Occipital lobe (tissue), 1 donor: ENCODE measurements at regions not wholly inside any gene's neighbourhood (a gene's known extent, or its start where the extent isn't known, plus 50 kb on each side); places are given as distances from the start of the nearest gene placed in this dataset.

ENCODE experiments used
- DNase-seq: peaks from one replicate; lab custom pipeline; 2025; lab: John Stamatoyannopoulos, UW

GRCh38 chr6:113731541-113731940 is 125.6 kb upstream of the MARCKS start:
- DNase-seq, result no peak

- DNase-seq, result peak; percentile 34
Measured at GRCh38 chr6:113732384-113732966, 124.7 kb upstream of the MARCKS start.

GRCh38 chr6:113733381-113733780 is 123.8 kb upstream of the MARCKS start:
- no peak for DNase-seq

GRCh38 chr6:113734982-113735381 is 122.2 kb upstream of the MARCKS start:
- DNase-seq, result no peak

GRCh38 chr6:113735491-113735890 is 121.7 kb upstream of the MARCKS start:
- DNase-seq, result no peak

GRCh38 chr6:113736978-113737377 is 120.2 kb upstream of the MARCKS start:
- DNase-seq, result no peak

GRCh38 chr6:113739041-113739655 is 118.0 kb upstream of the MARCKS start:
- no peak for DNase-seq

- DNase-seq, result no peak
Measured at GRCh38 chr6:113741651-113742050, 115.5 kb upstream of the MARCKS start.

- no peak for DNase-seq
Measured at GRCh38 chr6:113742342-113742741, 114.8 kb upstream of the MARCKS start.

GRCh38 chr6:113744861-113745260 is 112.3 kb upstream of the MARCKS start:
- DNase-seq, result no peak

GRCh38 chr6:113750151-113750855 is 106.8 kb upstream of the MARCKS start:
- DNase-seq, result no peak

- DNase-seq, result no peak
Measured at GRCh38 chr6:113754291-113754690, 102.9 kb upstream of the MARCKS start.

- DNase-seq, result no peak
Measured at GRCh38 chr6:113755449-113756289, 101.5 kb upstream of the MARCKS start.

GRCh38 chr6:113756290-113756665 is 100.9 kb upstream of the MARCKS start:
- no peak for DNase-seq

GRCh38 chr6:113758214-113758613 is 98.9 kb upstream of the MARCKS start:
- DNase-seq, result no peak

GRCh38 chr6:113758826-113759574 is 98.1 kb upstream of the MARCKS start:
- no peak for DNase-seq

- DNase-seq, result no peak
Measured at GRCh38 chr6:113762641-113763040, 94.5 kb upstream of the MARCKS start.

GRCh38 chr6:113763311-113763766 is 93.8 kb upstream of the MARCKS start:
- no peak for DNase-seq

- DNase-seq, result no peak
Measured at GRCh38 chr6:113763876-113764275, 93.3 kb upstream of the MARCKS start.

GRCh38 chr6:113765909-113766308 is 91.2 kb upstream of the MARCKS start:
- DNase-seq, result no peak

- DNase-seq, result no peak
Measured at GRCh38 chr6:113767985-113768384, 89.2 kb upstream of the MARCKS start.
